Kidney epithelial cell (primary cell): ENCODE measurements at regions not wholly inside any gene's neighbourhood (a gene's known extent, or its start where the extent isn't known, plus 50 kb on each side); places are given as distances from the start of the nearest gene placed in this dataset.

Source experiments
- DNase-seq: peaks from one replicate; pipeline ENCODE4 v3.0.0-alpha.2; 2010; ENCODE audit warnings: low read depth
- H3K27me3 ChIP-seq: 2 replicates; pipeline ENCODE4 v1.6.0; 2011; ENCODE audit warnings: low read length; ENCODE audit not compliant: control insufficient read depth, insufficient read depth
- H3K36me3 ChIP-seq: 2 replicates; pipeline ENCODE4 v1.5.1; 2011; ENCODE audit warnings: low read length; ENCODE audit not compliant: control insufficient read depth, insufficient read depth
- H3K4me3 ChIP-seq: 2 replicates; pipeline ENCODE4 v1.5.1; 2011; ENCODE audit warnings: low read depth, mild to moderate bottlenecking, control low read depth, low read length
- CTCF ChIP-seq: IDR thresholded peaks from 2 replicates; pipeline ENCODE4 v1.5.1; 2011; ENCODE audit warnings: mild to moderate bottlenecking, moderate library complexity, low read length, control low read depth, inconsistent platforms; ENCODE audit not compliant: insufficient read depth, poor library complexity, severe bottlenecking

GRCh38 chr3:4222574-4223175, 80.5 kb upstream of the SETMAR start:
- no peak for TF ChIP-seq CTCF
- Histone ChIP-seq H3K4me3 (no peak overlapping the region), H3K36me3 (no peaks in the 10 kb centered on the region), H3K27me3 (no peaks in the 10 kb centered on the region)
- DNase-seq, result no peak

GRCh38 chr3:4223777-4224176, 79.4 kb upstream of the SETMAR start:
- DNase-seq, result no peak
- Histone ChIP-seq H3K36me3 (no peaks in the 10 kb centered on the region), H3K27me3 (no peaks in the 10 kb centered on the region), H3K4me3 (no peak overlapping the region)
- TF ChIP-seq CTCF, result no peak

GRCh38 chr3:4224331-4224730, 78.8 kb upstream of the SETMAR start:
- no peak for DNase-seq
- Histone ChIP-seq H3K27me3 (no peaks in the 10 kb centered on the region), H3K4me3 (no peak overlapping the region), H3K36me3 (no peaks in the 10 kb centered on the region)
- TF ChIP-seq CTCF, result no peak

GRCh38 chr3:4225005-4225471, 78.1 kb upstream of the SETMAR start:
- TF ChIP-seq CTCF, result no peak
- Histone ChIP-seq H3K36me3 (no peaks in the 10 kb centered on the region), H3K4me3 (no peak overlapping the region), H3K27me3 (no peaks in the 10 kb centered on the region)
- DNase-seq, result no peak

- no peak for TF ChIP-seq CTCF
- Histone ChIP-seq H3K36me3 (no peaks in the 10 kb centered on the region), H3K4me3 (no peak overlapping the region), H3K27me3 (no peaks in the 10 kb centered on the region)
- no peak for DNase-seq
Observed at GRCh38 chr3:4228295-4228694, 74.9 kb upstream of the SETMAR start.

- Histone ChIP-seq H3K27me3 (no peaks in the 10 kb centered on the region), H3K36me3 (no peaks in the 10 kb centered on the region), H3K4me3 (no peak overlapping the region)
- no peak for DNase-seq
- TF ChIP-seq CTCF, result no peak
Observed at GRCh38 chr3:4231041-4231440, 72.1 kb upstream of the SETMAR start.
